ENCODE measurements at regions not wholly inside any gene's neighbourhood (a gene's known extent, or its start where the extent isn't known, plus 50 kb on each side); places are given as distances from the start of the nearest gene placed in this dataset.

- Histone ChIP-seq H3K27ac (ENCODE audit: control insufficient read depth, insufficient read depth, low read length) (no peak overlapping the region), H2AFZ (ENCODE audit: control insufficient read depth, low read length) (no peak overlapping the region), H3K9me1 (ENCODE audit: control insufficient read depth, extremely low read depth, insufficient read depth, low read length) (no peaks in the 10 kb centered on the region), H3K4me3 (ENCODE audit: control insufficient read depth in 2 of 3, extremely low read depth in 1 of 3, insufficient read depth in 2 of 3, low read depth in 1 of 3, low read length in 3 of 3) (no peak overlapping the region), H3K4me2 (ENCODE audit: control insufficient read depth, extremely low read depth, insufficient read depth, low read depth, low read length) (no peak overlapping the region), H3K79me2 (ENCODE audit: control insufficient read depth, insufficient read depth, low read length) (no peaks in the 10 kb centered on the region), H3K9ac (ENCODE audit: control insufficient read depth, extremely low read depth, insufficient read depth, low read length) (no peak overlapping the region), H3K4me1 (ENCODE audit: control insufficient read depth, extremely low read depth, insufficient read depth, low read length) (no peaks in the 10 kb centered on the region), H3K9me3 (ENCODE audit: control insufficient read depth, low read depth, low read length) (no peaks in the 10 kb centered on the region), H4K20me1 (ENCODE audit: control insufficient read depth, extremely low read depth, insufficient read depth, low read length) (no peaks in the 10 kb centered on the region), H3K36me3 (ENCODE audit: control insufficient read depth in 2 of 2, extremely low read depth in 1 of 2, insufficient read depth in 2 of 2, low read length in 2 of 2) (no peaks in the 10 kb centered on the region), H3K27me3 (ENCODE audit: control insufficient read depth, extremely low read depth, insufficient read depth, low read length) (peaks cover 40% of the 10 kb centered on the region)
- FAIRE-seq (no peak), DNase-seq (ENCODE audit: low read depth, low spot score) (no peak)
- TF ChIP-seq EZH2 (IDR thresholded peaks at IDR 0.05; ENCODE audit: low read length) (no peak), CTCF (optimal IDR thresholded peaks at IDR 0.05 in 1 of 3, IDR thresholded peaks at IDR 0.05 in 1 of 3, conservative IDR thresholded peaks at IDR 0.05 in 1 of 3; ENCODE audit: extremely low read depth in 1 of 3, insufficient read depth in 2 of 3, low read length in 3 of 3) (no peak)
- dilution Hi-C loops (cut with MboI; ENCODE audit: extremely low pct_ligation_motif_present, low sequenced_read_pairs): no loop called here
These were observed 250.4 kb downstream of the TJP1 start for GRCh38 chr15:29571792-29572431.

- no peak overlapping the region for H2AFZ ChIP-seq (ENCODE audit: control insufficient read depth, low read length)
- dilution Hi-C loops (cut with MboI; ENCODE audit: extremely low pct_ligation_motif_present, low sequenced_read_pairs): no loop called here
- H4K20me1 ChIP-seq (ENCODE audit: control insufficient read depth, extremely low read depth, insufficient read depth, low read length): no peaks in the 10 kb centered on the region
- no peak overlapping the region for H3K4me2 ChIP-seq (ENCODE audit: control insufficient read depth, extremely low read depth, insufficient read depth, low read depth, low read length)
- H3K9me1 ChIP-seq (ENCODE audit: control insufficient read depth, extremely low read depth, insufficient read depth, low read length): no peaks in the 10 kb centered on the region
- no peak for FAIRE-seq
- H3K4me1 ChIP-seq (ENCODE audit: control insufficient read depth, extremely low read depth, insufficient read depth, low read length): no peaks in the 10 kb centered on the region
- no peaks in the 10 kb centered on the region for H3K79me2 ChIP-seq (ENCODE audit: control insufficient read depth, insufficient read depth, low read length)
- no peak for TF ChIP-seq CTCF (optimal IDR thresholded peaks at IDR 0.05 in 1 of 3, IDR thresholded peaks at IDR 0.05 in 1 of 3, conservative IDR thresholded peaks at IDR 0.05 in 1 of 3; ENCODE audit: extremely low read depth in 1 of 3, insufficient read depth in 2 of 3, low read length in 3 of 3)
- TF ChIP-seq EZH2 (IDR thresholded peaks at IDR 0.05; ENCODE audit: low read length): peak; percentile 94
- no peaks in the 10 kb centered on the region for H3K9me3 ChIP-seq (ENCODE audit: control insufficient read depth, low read depth, low read length)
- DNase-seq (ENCODE audit: low read depth, low spot score): no peak
- peaks cover 40% of the 10 kb centered on the region for H3K27me3 ChIP-seq (ENCODE audit: control insufficient read depth, extremely low read depth, insufficient read depth, low read length)
- no peak overlapping the region for H3K9ac ChIP-seq (ENCODE audit: control insufficient read depth, extremely low read depth, insufficient read depth, low read length)
- no peak overlapping the region for H3K4me3 ChIP-seq (ENCODE audit: control insufficient read depth in 2 of 3, extremely low read depth in 1 of 3, insufficient read depth in 2 of 3, low read depth in 1 of 3, low read length in 3 of 3)
- no peak overlapping the region for H3K27ac ChIP-seq (ENCODE audit: control insufficient read depth, insufficient read depth, low read length)
- no peaks in the 10 kb centered on the region for H3K36me3 ChIP-seq (ENCODE audit: control insufficient read depth in 2 of 2, extremely low read depth in 1 of 2, insufficient read depth in 2 of 2, low read length in 2 of 2)
These were observed 251.1 kb downstream of the TJP1 start for GRCh38 chr15:29570948-29571791.
